ENCODE measurements at regions not wholly inside any gene's neighbourhood (a gene's known extent, or its start where the extent isn't known, plus 50 kb on each side); places are given as distances from the start of the nearest gene placed in this dataset.

DNA sequence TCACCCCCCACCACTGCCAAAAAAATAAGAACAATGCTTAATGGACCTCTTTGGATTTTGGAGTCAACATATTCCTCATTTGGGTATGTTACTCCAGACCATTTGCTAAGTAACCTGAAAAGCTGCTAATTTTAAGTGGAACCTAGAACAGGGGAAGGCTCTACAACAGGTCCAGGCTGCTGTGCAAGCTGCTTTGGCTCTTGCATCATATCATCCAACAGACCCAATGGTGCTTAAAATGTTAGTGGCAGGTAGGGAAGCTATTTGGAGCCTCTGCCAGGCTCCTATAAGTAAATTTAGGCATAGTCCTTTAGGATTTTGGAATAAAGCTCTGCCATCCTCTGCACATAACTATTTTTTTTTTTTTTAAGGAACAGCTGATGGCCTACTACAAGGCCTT, 132.2 kb upstream of the PMCH start:
- TF ChIP-seq POLR2AphosphoS5 (IDR thresholded peaks at IDR 0.05; ENCODE audit: low read depth, low read length) = no peak
- no peak for TF ChIP-seq POLR2A (IDR thresholded peaks at IDR 0.05; ENCODE audit: low read depth, low read length)

All from GM12892 (cell line).